Endothelial cell of umbilical vein (primary cell): ENCODE measurements at regions not wholly inside any gene's neighbourhood (a gene's known extent, or its start where the extent isn't known, plus 50 kb on each side); places are given as distances from the start of the nearest gene placed in this dataset.

ENCODE experiments used
- BruUV-seq: library from RNA; stranded (reverse); fragments of 400-500 nt; replicated peaks from 2 replicates; lab custom pipeline; 2021; lab: Mats Ljungman, UMichigan
- CTCF ChIA-PET: fragments of 300-600, 350-600 bp; sonication (Branson Sonifier 250); formaldehyde crosslinking; loops from one replicate; lab custom pipeline; 2021; ENCODE audit warnings: antibody characterized with exemption, inconsistent platforms; lab: Charles Lee
- POLR2A ChIA-PET: fragments of 300-600, 350-600 bp; sonication (Branson Sonifier 250); formaldehyde crosslinking; loops from one replicate; lab custom pipeline; 2021; ENCODE audit warnings: antibody characterized with exemption, inconsistent platforms; lab: Charles Lee
- DNase-seq: peaks from one replicate; pipeline ENCODE4 v3.0.0-alpha.2; 2011; ENCODE audit warnings: low read depth, low spot score
- FAIRE-seq: peaks from 2 replicates; lab custom pipeline; 2011; peaks lifted over from hg19 to GRCh38; lab: Jason Lieb, UNC
- H2AFZ ChIP-seq: 2 replicates; pipeline ENCODE4 v1.6.0; 2012; ENCODE audit warnings: low read depth, low read length, control low read depth, inconsistent platforms
- H3K27ac ChIP-seq: 2 replicates; pipeline ENCODE4 v1.5.1; 2011; ENCODE audit warnings: low read depth, mild to moderate bottlenecking, control low read depth, low read length, moderate library complexity; ENCODE audit not compliant: insufficient read depth
- H3K27me3 ChIP-seq, 2 experiments: 2 replicates each; pipeline versions ENCODE4 v1.6.0 to v1.6.1; 2011; ENCODE audit warnings: low read length in 2 of 2, mixed read lengths in 1 of 2; ENCODE audit not compliant: control insufficient read depth in 2 of 2, insufficient read depth in 2 of 2
- H3K36me3 ChIP-seq, 2 experiments: 2 replicates in 1 of 2; 3 replicates in 1 of 2; pipeline ENCODE4 v1.5.1; 2011; ENCODE audit warnings: low read length in 2 of 2, mild to moderate bottlenecking in 1 of 2, moderate library complexity in 1 of 2; ENCODE audit not compliant: control insufficient read depth in 2 of 2, insufficient read depth in 2 of 2; ENCODE audit errors: extremely low read depth in 1 of 2
- H3K4me1 ChIP-seq: 3 replicates; pipeline ENCODE4 v1.5.1; 2011; ENCODE audit warnings: mild to moderate bottlenecking, low read length; ENCODE audit not compliant: control insufficient read depth, insufficient read depth; ENCODE audit errors: extremely low read depth
- H3K4me2 ChIP-seq: 2 replicates; pipeline ENCODE4 v1.6.1; 2011; ENCODE audit warnings: low read length, control low read depth, mixed read lengths; ENCODE audit not compliant: insufficient read depth
- H3K4me3 ChIP-seq, 3 experiments: fragments of 200-600 bp in 1 of 3; sonication (generic), shearing (Covaris generic) in 1 of 3; replicated peaks in 1 of 3; 2 replicates each; pipeline ENCODE4 v1.5.1; 2011 to 2016; ENCODE audit warnings: control low read depth in 3 of 3, low read length in 3 of 3, mild to moderate bottlenecking in 2 of 3, inconsistent platforms in 1 of 3, low read depth in 1 of 3, moderate library complexity in 1 of 3; ENCODE audit not compliant: insufficient read depth in 1 of 3
- H3K79me2 ChIP-seq: 2 replicates; pipeline ENCODE4 v1.6.0; 2012; ENCODE audit warnings: low read length, inconsistent platforms; ENCODE audit not compliant: control insufficient read depth, insufficient read depth
- H3K9ac ChIP-seq: replicated peaks from 2 replicates; pipeline ENCODE3; 2011; ENCODE audit warnings: low read length, control low read depth; ENCODE audit not compliant: insufficient read depth; ENCODE audit errors: extremely low read depth
- H3K9me1 ChIP-seq: replicated peaks from 3 replicates; pipeline ENCODE4 v1.6.0; 2011; ENCODE audit warnings: mild to moderate bottlenecking, low read length; ENCODE audit not compliant: control insufficient read depth, insufficient read depth; ENCODE audit errors: extremely low read depth
- H3K9me3 ChIP-seq: replicated peaks from 2 replicates; pipeline ENCODE4 v1.5.1; 2012; ENCODE audit warnings: low read length, inconsistent platforms; ENCODE audit not compliant: control insufficient read depth, insufficient read depth
- H4K20me1 ChIP-seq: replicated peaks from 2 replicates; pipeline ENCODE3; 2011; ENCODE audit warnings: mild to moderate bottlenecking, low read length; ENCODE audit not compliant: control insufficient read depth, insufficient read depth; ENCODE audit errors: extremely low read depth
- EZH2 ChIP-seq: IDR thresholded peaks from 2 replicates; pipeline ENCODE4 v1.6.1; 2012; ENCODE audit warnings: borderline replicate concordance, low read depth, mild to moderate bottlenecking, moderate library complexity, low read length, inconsistent platforms; ENCODE audit not compliant: severe bottlenecking
- FOS ChIP-seq: IDR thresholded peaks from 2 replicates; pipeline ENCODE4 v1.6.1; 2011; ENCODE audit warnings: mild to moderate bottlenecking, low read length, moderate library complexity, borderline replicate concordance; ENCODE audit not compliant: insufficient read depth
- GATA2 ChIP-seq: IDR thresholded peaks from 2 replicates; pipeline ENCODE4 v1.7.0; 2011; ENCODE audit warnings: low read depth, mild to moderate bottlenecking, moderate library complexity, mixed read lengths, low read length; ENCODE audit not compliant: insufficient read length, insufficient read depth
- JUN ChIP-seq: IDR thresholded peaks from 2 replicates; pipeline ENCODE4 v1.6.1; 2011; ENCODE audit warnings: borderline replicate concordance, low read depth; ENCODE audit not compliant: insufficient read length, insufficient read depth
- MYC ChIP-seq: IDR thresholded peaks from one replicate; pipeline ENCODE4 v1.6.1; 2011; ENCODE audit warnings: mild to moderate bottlenecking, low read depth, low read length
- POLR2A ChIP-seq: IDR thresholded peaks from 2 replicates; pipeline ENCODE4 v1.6.1; 2012; ENCODE audit warnings: low read depth, mild to moderate bottlenecking, control low read depth, low read length
- POLR2AphosphoS5 ChIP-seq: IDR thresholded peaks from 2 replicates; pipeline ENCODE4 v1.6.1; 2012; ENCODE audit warnings: low read depth, mild to moderate bottlenecking, control low read depth, low read length, moderate library complexity; ENCODE audit not compliant: insufficient read depth
- dilution Hi-C: fragments of 300-500 bp; cut with MboI; formaldehyde crosslinking; loops from one replicate; pipeline ENCODE4 v1.15.0; 2019; ENCODE audit warnings: low sequenced_read_pairs; ENCODE audit not compliant: extremely low pct_ligation_motif_present
- intact Hi-C: fragments of 100-400 bp; cut with micrococcal nuclease; formaldehyde crosslinking; loops from one replicate; pipeline ENCODE4 v1.10.0; 2022
- TF ChIP-seq, protein P1 (sequence below), 2 donors: IDR thresholded peaks; 1 replicate in 1 of 2; 2 replicates in 1 of 2; pipeline ENCODE4 v1.5.1; 2011; ENCODE audit warnings: low read length in 2 of 2, mild to moderate bottlenecking in 2 of 2, moderate library complexity in 2 of 2, control low read depth in 1 of 2, inconsistent platforms in 1 of 2, low read depth in 1 of 2; ENCODE audit not compliant: insufficient read depth in 1 of 2; ENCODE audit errors: extremely low read depth in 1 of 2
- TF ChIP-seq, protein P2 (sequence below): IDR thresholded peaks from 2 replicates; pipeline ENCODE4 v1.6.1; 2011; ENCODE audit not compliant: insufficient read depth, insufficient read length

DNA sequence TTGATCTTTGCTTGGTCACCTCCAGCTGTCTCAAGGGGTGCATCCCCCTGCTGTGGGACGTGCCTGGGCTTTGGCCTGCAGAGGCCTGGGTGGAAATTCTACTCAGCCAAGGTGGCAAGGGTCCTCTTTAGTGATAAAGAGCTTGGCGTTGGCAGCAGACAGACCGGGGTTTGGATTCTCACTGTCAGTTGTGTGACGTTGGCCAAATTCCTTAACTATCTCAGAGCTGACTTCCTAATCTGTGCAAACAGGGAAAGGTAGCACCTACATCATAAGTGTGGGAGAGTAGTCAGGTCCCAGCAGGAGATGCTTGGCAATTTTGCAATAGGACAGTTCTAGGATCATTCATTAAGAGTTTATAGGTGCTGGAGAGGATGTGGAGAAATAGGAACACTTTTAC is 154.3 kb upstream of the GSC start:
- H3K79me2 ChIP-seq = no peaks in the 10 kb centered on the region
- H3K4me2 ChIP-seq = no peak overlapping the region
- CTCF ChIA-PET = no interaction called here
- dilution Hi-C loops (no loop called here), intact Hi-C loops (no loop called here)
- no peak overlapping the region for H2AFZ ChIP-seq
- no peak for DNase-seq
- no peaks in the 10 kb centered on the region for H3K36me3 ChIP-seq
- H3K9me3 ChIP-seq = no peaks in the 10 kb centered on the region
- no peaks in the 10 kb centered on the region for H4K20me1 ChIP-seq
- no peaks in the 10 kb centered on the region for H3K9me1 ChIP-seq
- no peak for TF ChIP-seq JUN
- TF ChIP-seq FOS = no peak
- TF ChIP-seq, protein P1, sequence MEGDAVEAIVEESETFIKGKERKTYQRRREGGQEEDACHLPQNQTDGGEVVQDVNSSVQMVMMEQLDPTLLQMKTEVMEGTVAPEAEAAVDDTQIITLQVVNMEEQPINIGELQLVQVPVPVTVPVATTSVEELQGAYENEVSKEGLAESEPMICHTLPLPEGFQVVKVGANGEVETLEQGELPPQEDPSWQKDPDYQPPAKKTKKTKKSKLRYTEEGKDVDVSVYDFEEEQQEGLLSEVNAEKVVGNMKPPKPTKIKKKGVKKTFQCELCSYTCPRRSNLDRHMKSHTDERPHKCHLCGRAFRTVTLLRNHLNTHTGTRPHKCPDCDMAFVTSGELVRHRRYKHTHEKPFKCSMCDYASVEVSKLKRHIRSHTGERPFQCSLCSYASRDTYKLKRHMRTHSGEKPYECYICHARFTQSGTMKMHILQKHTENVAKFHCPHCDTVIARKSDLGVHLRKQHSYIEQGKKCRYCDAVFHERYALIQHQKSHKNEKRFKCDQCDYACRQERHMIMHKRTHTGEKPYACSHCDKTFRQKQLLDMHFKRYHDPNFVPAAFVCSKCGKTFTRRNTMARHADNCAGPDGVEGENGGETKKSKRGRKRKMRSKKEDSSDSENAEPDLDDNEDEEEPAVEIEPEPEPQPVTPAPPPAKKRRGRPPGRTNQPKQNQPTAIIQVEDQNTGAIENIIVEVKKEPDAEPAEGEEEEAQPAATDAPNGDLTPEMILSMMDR (IDR thresholded peaks at IDR 0.05; ENCODE audit: extremely low read depth in 1 of 2, insufficient read depth in 1 of 2, low read depth in 1 of 2, low read length in 2 of 2) = no peak
- TF ChIP-seq, protein P2, sequence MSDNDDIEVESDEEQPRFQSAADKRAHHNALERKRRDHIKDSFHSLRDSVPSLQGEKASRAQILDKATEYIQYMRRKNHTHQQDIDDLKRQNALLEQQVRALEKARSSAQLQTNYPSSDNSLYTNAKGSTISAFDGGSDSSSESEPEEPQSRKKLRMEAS = no peak
- no peak overlapping the region for H3K9ac ChIP-seq
- FAIRE-seq = no peak
- no peak overlapping the region for H3K4me3 ChIP-seq
- H3K4me1 ChIP-seq = no peaks in the 10 kb centered on the region
- POLR2A ChIA-PET = no interaction called here
- H3K27me3 ChIP-seq = no peaks in the 10 kb centered on the region
- H3K27ac ChIP-seq = no peak overlapping the region
- BruUV-seq = no TSS peak

- Histone ChIP-seq H2AFZ (no peak overlapping the region), H4K20me1 (no peaks in the 10 kb centered on the region), H3K4me2 (no peak overlapping the region), H3K79me2 (no peaks in the 10 kb centered on the region), H3K9me1 (no peaks in the 10 kb centered on the region), H3K9ac (no peak overlapping the region), H3K27me3 (no peaks in the 10 kb centered on the region), H3K9me3 (no peaks in the 10 kb centered on the region), H3K36me3 (no peaks in the 10 kb centered on the region), H3K27ac (no peak overlapping the region), H3K4me3 (no peak overlapping the region), H3K4me1 (no peaks in the 10 kb centered on the region)
- ChIA-PET POLR2A (no interaction called here), CTCF (no interaction called here)
- dilution Hi-C loops (no loop called here), intact Hi-C loops (no loop called here)
- no peak for TF ChIP-seq FOS
- TF ChIP-seq, protein P1 (IDR thresholded peaks at IDR 0.05; ENCODE audit: extremely low read depth in 1 of 2, insufficient read depth in 1 of 2, low read depth in 1 of 2, low read length in 2 of 2) = no peak
- no peak for TF ChIP-seq POLR2AphosphoS5
- no peak for TF ChIP-seq MYC
- no peak for TF ChIP-seq GATA2
- TF ChIP-seq, protein P2 = no peak
- no peak for TF ChIP-seq POLR2A
- TF ChIP-seq EZH2 = no peak
- TF ChIP-seq JUN = no peak
- BruUV-seq = no TSS peak
- no peak for DNase-seq
- FAIRE-seq = no peak
These were observed 153.9 kb upstream of the GSC start for GRCh38 chr14:94923786-94924185.
